LHCN-M2 (cell line): ENCODE measurements at regions not wholly inside any gene's neighbourhood (a gene's known extent, or its start where the extent isn't known, plus 50 kb on each side); places are given as distances from the start of the nearest gene placed in this dataset.

ENCODE experiments used
- DNase-seq: peaks from one replicate; pipeline ENCODE4 v3.0.0-alpha.2; 2012; ENCODE audit warnings: low read depth

GRCh38 chr1:4016351-4017130 is 116.5 kb upstream of the C1orf174 start:
- DNase-seq: no peak

- DNase-seq: no peak
Measured at GRCh38 chr1:4017636-4018365, 117.7 kb upstream of the C1orf174 start.

DNA sequence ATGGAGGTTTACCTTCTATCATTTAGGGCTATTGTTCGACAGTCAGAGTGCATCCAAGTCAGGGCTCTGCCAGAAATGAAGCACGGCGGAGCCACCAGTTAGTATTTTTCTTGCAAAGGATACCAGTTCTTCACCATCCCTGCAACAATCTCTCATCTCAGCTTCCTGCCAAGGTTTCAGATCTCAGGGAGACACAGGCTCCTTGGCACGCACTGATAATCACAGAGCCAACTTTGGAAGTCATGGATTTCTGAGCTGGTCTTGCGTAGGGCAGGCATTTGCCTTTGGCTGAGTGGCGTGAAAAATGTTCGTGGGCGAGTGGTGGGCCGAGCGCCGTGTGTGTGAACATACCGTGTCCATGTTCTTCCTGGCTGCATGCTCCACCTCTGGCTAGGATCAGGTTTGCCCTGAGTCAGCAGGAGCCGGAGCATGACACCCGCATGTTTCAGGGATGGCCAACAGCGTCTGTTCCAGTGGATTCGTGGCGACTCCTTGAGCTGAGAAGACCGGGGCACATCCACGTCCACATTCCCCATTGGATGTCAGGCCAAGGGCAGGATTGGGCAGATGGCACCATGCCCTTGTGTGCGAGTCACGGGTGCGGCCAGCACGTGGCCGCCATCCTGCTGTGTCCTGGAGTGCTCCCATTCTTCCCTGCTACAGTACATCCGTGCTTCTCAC is 118.5 kb upstream of the C1orf174 start:
- DNase-seq: no peak

GRCh38 chr1:4019147-4019521 is 119.1 kb upstream of the C1orf174 start:
- no peak for DNase-seq

DNA sequence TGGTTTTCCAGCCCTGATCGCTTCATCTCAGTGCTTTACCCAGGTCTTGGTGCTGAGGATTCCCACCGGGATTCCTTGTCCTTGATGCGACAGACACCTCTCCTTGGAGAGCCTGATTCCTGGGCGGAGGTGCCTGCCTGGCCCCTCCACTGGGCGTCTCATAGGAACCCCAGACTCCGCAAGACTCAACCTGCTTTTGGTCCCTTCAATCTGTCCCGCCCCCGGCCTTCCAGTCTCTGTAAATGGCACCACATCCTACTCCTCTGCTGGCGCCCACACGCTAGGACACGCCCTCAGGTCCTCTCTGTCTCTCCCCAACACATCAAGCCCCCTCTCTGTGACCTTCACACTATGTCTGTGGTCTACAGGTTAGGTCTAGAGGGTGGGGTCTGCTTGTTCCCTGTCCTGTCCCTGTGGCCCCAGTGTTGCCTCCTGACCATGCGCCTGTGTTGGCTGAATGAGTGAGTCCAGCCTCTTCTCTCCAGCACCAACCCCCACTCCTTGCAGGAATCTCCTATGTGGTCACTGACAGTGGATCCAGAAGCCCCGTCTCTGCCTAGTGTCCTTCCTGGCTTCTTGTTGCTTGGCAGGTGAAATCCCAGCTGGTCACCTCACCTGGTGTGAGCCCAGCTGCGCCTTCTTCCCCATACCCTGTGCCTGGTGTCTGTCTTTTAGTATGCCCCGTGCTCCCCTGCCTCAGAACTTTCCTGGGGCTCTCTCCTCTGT is 119.7 kb upstream of the C1orf174 start:
- no peak for DNase-seq

DNA sequence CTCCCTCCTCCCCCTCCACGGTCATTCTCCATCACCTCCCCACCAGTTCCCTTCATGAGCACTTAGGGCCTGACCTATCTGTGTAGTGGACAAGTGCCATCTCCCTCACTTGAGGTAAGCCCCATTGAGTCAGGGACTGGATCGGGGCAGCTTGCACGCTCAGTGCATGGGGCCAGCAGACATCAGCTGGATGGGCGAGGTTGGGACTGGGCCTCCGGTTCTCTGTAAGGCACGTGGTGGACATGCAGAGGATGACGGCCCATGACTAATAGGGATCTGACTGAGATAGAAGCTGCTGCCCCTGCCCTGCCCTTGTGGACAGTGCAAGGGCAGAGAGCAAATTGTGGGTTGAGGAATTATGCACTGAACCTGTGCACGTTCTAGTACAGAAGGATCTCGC is 120.4 kb upstream of the C1orf174 start:
- DNase-seq: no peak

GRCh38 chr1:4021136-4021973 is 121.3 kb upstream of the C1orf174 start:
- DNase-seq: no peak

GRCh38 chr1:4021974-4022268 is 121.8 kb upstream of the C1orf174 start:
- no peak for DNase-seq

DNA sequence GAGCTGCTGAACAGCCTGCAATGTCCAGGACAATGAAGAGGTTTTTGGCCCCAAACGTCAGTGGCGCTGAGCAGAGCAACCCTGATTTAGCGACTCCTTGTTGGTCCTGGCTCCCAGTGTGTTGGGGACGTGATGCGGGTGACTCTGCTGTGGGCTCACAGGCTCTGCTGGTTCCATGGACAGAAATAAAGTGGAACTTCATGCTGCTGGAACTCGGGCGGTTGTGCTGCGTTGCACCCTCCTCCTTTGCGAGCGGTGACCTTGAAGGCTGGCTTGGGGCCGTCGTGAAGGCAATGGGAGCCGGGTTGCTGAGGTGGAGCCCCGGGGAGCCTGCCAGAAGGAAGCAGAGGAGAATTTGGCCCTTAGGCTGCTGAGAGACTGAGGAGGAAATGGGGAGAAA is 122.6 kb upstream of the C1orf174 start:
- no peak for DNase-seq

- DNase-seq: no peak
Measured at GRCh38 chr1:4023678-4024077, 123.6 kb upstream of the C1orf174 start.

DNA sequence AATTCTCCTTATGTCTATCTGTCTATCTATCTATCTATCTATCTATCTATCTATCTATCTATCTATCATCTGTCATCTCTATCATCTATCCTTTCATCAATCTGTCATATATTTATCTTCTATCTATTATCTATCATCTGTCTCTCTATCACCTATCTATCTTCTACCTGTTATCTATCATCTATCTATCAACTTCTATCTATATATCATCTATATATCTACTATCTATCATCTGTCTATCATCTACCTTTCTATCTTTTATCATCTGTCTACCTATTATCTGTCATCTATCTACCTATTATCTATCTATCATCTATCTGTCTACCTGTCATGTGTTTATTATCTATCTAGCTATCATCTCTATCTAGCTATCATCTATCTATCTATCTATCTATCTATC is 124.7 kb upstream of the C1orf174 start:
- DNase-seq: no peak

DNA sequence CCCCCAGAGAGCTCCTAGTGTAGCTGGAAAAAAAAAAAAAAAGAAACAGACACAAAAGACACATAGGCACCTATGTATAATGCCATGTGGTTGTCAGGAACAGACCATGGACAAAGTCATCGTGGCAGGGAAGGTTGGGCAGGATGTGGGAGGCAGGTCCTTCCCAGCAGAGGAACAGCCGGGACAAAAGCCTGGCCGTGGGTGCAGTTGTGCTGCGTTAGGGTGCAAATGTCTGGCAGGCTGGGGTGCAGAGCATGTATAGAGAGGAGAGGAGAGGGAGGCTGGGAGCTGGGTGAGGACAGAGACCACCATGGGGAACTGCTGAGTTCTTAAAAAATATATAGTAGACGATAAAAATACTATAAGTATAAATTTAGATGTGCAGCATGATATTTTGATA is 125.7 kb upstream of the C1orf174 start:
- DNase-seq: no peak

DNA sequence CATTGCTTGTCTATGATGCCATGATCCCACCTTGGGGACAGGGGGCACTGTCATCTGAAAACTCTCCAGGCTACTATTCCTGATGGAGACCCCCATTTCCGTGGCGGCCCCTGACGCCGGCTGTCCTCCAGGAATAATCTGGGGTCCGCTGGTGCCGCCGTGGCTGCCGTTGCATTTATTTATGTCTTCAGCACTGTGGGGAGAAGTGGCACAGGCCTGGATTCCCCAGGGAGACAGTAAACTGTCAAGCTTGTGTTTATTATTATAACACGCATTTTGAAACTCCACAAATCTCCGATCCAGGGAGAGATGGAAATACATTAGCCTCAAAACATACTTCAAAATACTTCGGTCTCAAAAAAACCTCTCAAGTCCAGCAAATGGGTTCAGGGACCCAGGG is 126.9 kb upstream of the C1orf174 start:
- DNase-seq: no peak

- no peak for DNase-seq
Measured at GRCh38 chr1:4027492-4028138, 127.5 kb upstream of the C1orf174 start.

GRCh38 chr1:4028139-4028501 is 128.0 kb upstream of the C1orf174 start:
- DNase-seq: no peak

DNA sequence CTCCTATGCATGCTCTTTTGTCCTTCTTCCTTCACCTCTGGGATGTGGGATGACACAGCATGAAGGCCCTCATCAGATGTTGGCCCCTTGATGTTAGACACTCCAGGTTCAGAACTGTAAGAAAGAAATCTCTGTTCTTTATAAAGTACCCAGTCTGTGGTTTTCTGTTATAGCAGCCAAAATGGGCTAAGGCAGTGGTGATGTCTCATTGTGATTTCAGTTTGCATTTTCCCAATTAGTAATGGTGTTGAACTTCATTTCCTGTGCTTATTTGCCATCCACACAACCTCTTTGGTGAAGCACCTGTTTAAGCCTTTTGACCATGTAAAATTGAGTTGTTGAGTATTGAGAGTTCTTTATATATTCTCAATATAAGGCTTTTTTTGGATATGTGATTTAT is 129.3 kb upstream of the C1orf174 start:
- DNase-seq: no peak

- no peak for DNase-seq
Measured at GRCh38 chr1:4032571-4032970, 132.5 kb upstream of the C1orf174 start.

- no peak for DNase-seq
Measured at GRCh38 chr1:4033129-4033676, 133.1 kb upstream of the C1orf174 start.

- DNase-seq: no peak
Measured at GRCh38 chr1:4033713-4034112, 133.6 kb upstream of the C1orf174 start.

DNA sequence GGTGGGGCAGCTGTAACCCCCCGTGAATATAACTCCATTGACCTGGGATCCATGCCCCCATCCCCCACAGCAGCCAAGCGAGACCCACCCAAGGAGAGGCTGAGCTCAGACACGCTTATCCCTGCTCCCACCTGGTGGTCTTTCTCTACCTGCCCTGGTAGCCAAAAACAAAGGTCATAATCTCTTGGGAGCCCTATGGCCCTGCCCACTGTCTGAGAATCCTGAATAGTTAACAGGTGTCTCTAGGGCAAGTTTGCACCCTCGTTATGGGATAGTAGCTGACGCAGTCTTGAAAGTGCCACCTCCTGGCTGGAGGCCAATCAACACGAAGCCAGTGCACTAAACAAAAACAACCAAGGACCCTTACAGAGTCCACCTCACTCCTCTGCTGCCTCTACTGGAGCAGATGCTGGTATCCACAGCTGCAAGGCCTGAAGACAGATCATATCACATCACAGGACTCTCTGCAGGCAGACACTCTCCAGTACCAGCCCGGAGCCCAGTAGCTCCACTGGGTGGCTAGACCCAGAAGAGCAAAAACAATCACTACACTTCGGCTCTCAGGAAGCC is 134.3 kb upstream of the C1orf174 start:
- no peak for DNase-seq
